PC-3 (cell line): ENCODE measurements at regions not wholly inside any gene's neighbourhood (a gene's known extent, or its start where the extent isn't known, plus 50 kb on each side); places are given as distances from the start of the nearest gene placed in this dataset.

Source experiments
- CTCF ChIP-seq: fragments of 300-600 bp; sonication (generic); conservative IDR thresholded peaks from 2 replicates; pipeline ENCODE4 v1.5.1; 2017; ENCODE audit warnings: antibody characterized with exemption, low read depth, mild to moderate bottlenecking, low read length
- EZH2 ChIP-seq: fragments of 300-600 bp; sonication (generic); IDR thresholded peaks from one replicate; pipeline ENCODE4 v1.6.1; 2017; ENCODE audit warnings: antibody characterized with exemption, mild to moderate bottlenecking, low read length; ENCODE audit not compliant: unreplicated experiment
- EZH2phosphoT487 ChIP-seq: fragments of 300-600 bp; sonication (generic); IDR thresholded peaks from 2 replicates; pipeline ENCODE4 v1.6.1; 2018; ENCODE audit warnings: mild to moderate bottlenecking, antibody characterized with exemption, low read length, borderline replicate concordance

GRCh38 chr11:67780056-67780455 is 105.6 kb upstream of the ALDH3B2 start:
- no peak for TF ChIP-seq CTCF
- no peak for TF ChIP-seq EZH2
- TF ChIP-seq EZH2phosphoT487, result no peak
